GM10248 (cell line): ENCODE measurements at regions not wholly inside any gene's neighbourhood (a gene's known extent, or its start where the extent isn't known, plus 50 kb on each side); places are given as distances from the start of the nearest gene placed in this dataset.

Experiments used
- CTCF ChIA-PET: fragments of 300-600 bp; sonication (Branson Sonifier 250); formaldehyde crosslinking; extraction: SDS; loops from one replicate; lab custom pipeline; 2021; ENCODE audit warnings: antibody characterized with exemption; lab: Yijun Ruan, JAX
- POLR2A ChIA-PET: fragments of 350-650 bp; sonication (Branson Sonifier 250); formaldehyde crosslinking; extraction: SDS; loops from one replicate; lab custom pipeline; 2020; ENCODE audit warnings: antibody characterized with exemption; lab: Yijun Ruan, JAX
- DNase-seq: peaks from one replicate; pipeline ENCODE4 v3.0.0; 2012; ENCODE audit errors: extremely low spot score
- CTCF ChIP-seq: IDR thresholded peaks from 2 replicates; pipeline ENCODE4 v1.5.1; 2012; ENCODE audit warnings: mild to moderate bottlenecking, low read depth; ENCODE audit errors: extremely low read depth, missing control alignments, control extremely low read depth

GRCh38 chr10:37685741-37686683 is 171.4 kb downstream of the ZNF248 start:
- CTCF ChIA-PET = no interaction called here
- no peak for DNase-seq
- TF ChIP-seq CTCF = no peak
- POLR2A ChIA-PET = no interaction called here

- no peak for TF ChIP-seq CTCF
- ChIA-PET CTCF (no interaction called here), POLR2A (no interaction called here)
- DNase-seq = no peak
Observed at GRCh38 chr10:37684765-37685164, 172.6 kb downstream of the ZNF248 start.

GRCh38 chr10:37682617-37683016 is 174.8 kb downstream of the ZNF248 start:
- CTCF ChIA-PET = interaction anchor here (1.2 kb wide), 1 partner anchor 32 kb away, joined by 3 read pairs; no protein-coding TSS in a partner anchor
- POLR2A ChIA-PET = no interaction called here
- no peak for TF ChIP-seq CTCF
- no peak for DNase-seq

GRCh38 chr10:37681617-37681999 is 175.8 kb downstream of the ZNF248 start:
- ChIA-PET POLR2A (no interaction called here), CTCF (interaction anchor here (1.2 kb wide), 1 partner anchor 33 kb away, joined by 3 read pairs; no protein-coding TSS in a partner anchor)
- TF ChIP-seq CTCF = no peak
- no peak for DNase-seq

GRCh38 chr10:37680716-37681616 is 176.4 kb downstream of the ZNF248 start:
- TF ChIP-seq CTCF = no peak
- ChIA-PET POLR2A (no interaction called here), CTCF (no interaction called here)
- no peak for DNase-seq

- DNase-seq = no peak
- ChIA-PET POLR2A (no interaction called here), CTCF (no interaction called here)
- TF ChIP-seq CTCF = no peak
Observed at GRCh38 chr10:37680243-37680683, 177.1 kb downstream of the ZNF248 start.
